ENCODE measurements at regions not wholly inside any gene's neighbourhood (a gene's known extent, or its start where the extent isn't known, plus 50 kb on each side); places are given as distances from the start of the nearest gene placed in this dataset.

- TF ChIP-seq CTCF (conservative IDR thresholded peaks at IDR 0.05 in 1 of 2, IDR thresholded peaks at IDR 0.05 in 1 of 2; ENCODE audit: extremely low read depth in 1 of 2, insufficient read depth in 1 of 2, low read depth in 1 of 2, low read length in 2 of 2), result no peak
- TF ChIP-seq EZH2 (IDR thresholded peaks at IDR 0.05; ENCODE audit: borderline replicate concordance, low read length), result no peak
Observed at GRCh38 chr4:175176710-175177109, 258.6 kb downstream of the ADAM29 start.
